ENCODE measurements at regions not wholly inside any gene's neighbourhood (a gene's known extent, or its start where the extent isn't known, plus 50 kb on each side); places are given as distances from the start of the nearest gene placed in this dataset.
A peak's percentile ranks its signal among the peaks of the same experiment; 100 is the strongest.

- Histone ChIP-seq H3K4me1 (ENCODE audit: control insufficient read depth in 1 of 2, insufficient read depth in 2 of 2, low read length in 2 of 2) (no peaks in the 10 kb centered on the region), H3K79me2 (ENCODE audit: insufficient read depth, low read length) (no peaks in the 10 kb centered on the region), H3K4me3 (replicated peaks in 1 of 3; ENCODE audit: low read depth in 2 of 3, low read length in 3 of 3) (no peak overlapping the region), H3K27ac (ENCODE audit: low read depth in 1 of 2, low read length in 2 of 2) (no peak overlapping the region), H3K27me3 (ENCODE audit: control insufficient read depth in 2 of 2, insufficient read depth in 2 of 2, low read length in 2 of 2) (no peaks in the 10 kb centered on the region), H3K9me3 (replicated peaks in 1 of 2; ENCODE audit: control insufficient read depth in 1 of 2, insufficient read depth in 1 of 2, low read length in 2 of 2) (no peaks in the 10 kb centered on the region), H4K20me1 (ENCODE audit: insufficient read depth, low read length) (no peaks in the 10 kb centered on the region), H2AFZ (ENCODE audit: insufficient read depth, low read depth, low read length, poor library complexity, severe bottlenecking) (no peak overlapping the region), H3K4me2 (replicated peaks; ENCODE audit: extremely low read depth, low read length, poor library complexity, severe bottlenecking) (no peak overlapping the region), H3K36me3 (replicated peaks in 1 of 2; ENCODE audit: control insufficient read depth in 1 of 2, insufficient read depth in 2 of 2, low read length in 2 of 2) (no peaks in the 10 kb centered on the region), H3K9ac (ENCODE audit: insufficient read depth, low read length, poor library complexity, severe bottlenecking) (no peak overlapping the region)
- Mint-ChIP-seq H3K27me3 (ENCODE audit: low read depth in 3 of 3) (peaks cover 2 to 5% (median 4%) of the 10 kb centered on the region in 3 donors), H3K36me3 (no peaks in the 10 kb centered on the region), H3K9me3 (peaks cover 0 to 8% (median 3%) of the 10 kb centered on the region in 7 donors), H3K4me3 (no peak overlapping the region), H3K4me1 (peaks cover 5% of the 10 kb centered on the region), H3K27ac (peak overlapping the region in 3 of 7 donors; percentile 21 to 57 (median 47))
- no peak for DNase-seq
- WGBS (ENCODE audit: insufficient coverage) = 39% methylated on average over 4 of the region's 16 CpGs
- intact Hi-C loops (cut with micrococcal nuclease) = no loop called here
- no peak for TF ChIP-seq CTCF (IDR thresholded peaks at IDR 0.05)
Measured at GRCh38 chr2:30336978-30337841, 105.9 kb downstream of the LBH start.

- Mint-ChIP-seq H3K27ac (no peak overlapping the region), H3K4me3 (no peak overlapping the region), H3K4me1 (peaks cover 5% of the 10 kb centered on the region), H3K9me3 (peaks cover 0 to 17% (median 7%) of the 10 kb centered on the region in 7 donors), H3K27me3 (ENCODE audit: low read depth in 3 of 3) (peaks cover 2 to 7% (median 4%) of the 10 kb centered on the region in 3 donors), H3K36me3 (no peaks in the 10 kb centered on the region)
- no peak overlapping the region for H3K4me2 ChIP-seq (replicated peaks; ENCODE audit: extremely low read depth, low read length, poor library complexity, severe bottlenecking)
- no peaks in the 10 kb centered on the region for H3K4me1 ChIP-seq (ENCODE audit: control insufficient read depth in 1 of 2, insufficient read depth in 2 of 2, low read length in 2 of 2)
- H3K4me3 ChIP-seq (replicated peaks in 1 of 3; ENCODE audit: low read depth in 2 of 3, low read length in 3 of 3) = no peak overlapping the region
- TF ChIP-seq CTCF (IDR thresholded peaks at IDR 0.05) = no peak
- DNase-seq = no peak
- no peaks in the 10 kb centered on the region for H3K36me3 ChIP-seq (replicated peaks in 1 of 2; ENCODE audit: control insufficient read depth in 1 of 2, insufficient read depth in 2 of 2, low read length in 2 of 2)
- intact Hi-C loops (cut with micrococcal nuclease) = no loop called here
- peaks cover 0 to 3% of the 10 kb centered on the region in 2 donors for H3K9me3 ChIP-seq (replicated peaks in 1 of 2; ENCODE audit: control insufficient read depth in 1 of 2, insufficient read depth in 1 of 2, low read length in 2 of 2)
- 85% methylated on average over 2 of the region's 3 CpGs for WGBS (ENCODE audit: insufficient coverage)
- no peak overlapping the region for H2AFZ ChIP-seq (ENCODE audit: insufficient read depth, low read depth, low read length, poor library complexity, severe bottlenecking)
- H3K27ac ChIP-seq (ENCODE audit: low read depth in 1 of 2, low read length in 2 of 2) = no peak overlapping the region
- no peaks in the 10 kb centered on the region for H3K27me3 ChIP-seq (ENCODE audit: control insufficient read depth in 2 of 2, insufficient read depth in 2 of 2, low read length in 2 of 2)
- H3K79me2 ChIP-seq (ENCODE audit: insufficient read depth, low read length) = no peaks in the 10 kb centered on the region
- no peaks in the 10 kb centered on the region for H4K20me1 ChIP-seq (ENCODE audit: insufficient read depth, low read length)
- no peak overlapping the region for H3K9ac ChIP-seq (ENCODE audit: insufficient read depth, low read length, poor library complexity, severe bottlenecking)
Measured at GRCh38 chr2:30338475-30338874, 107.1 kb downstream of the LBH start.

Measured in CD14-positive monocyte (primary cell).